HUDEP-2 (cell line): ENCODE measurements at regions not wholly inside any gene's neighbourhood (a gene's known extent, or its start where the extent isn't known, plus 50 kb on each side); places are given as distances from the start of the nearest gene placed in this dataset.
"Not testable (repeated sequence)": the region's sequence is repeated elsewhere in the genome, so short reads cannot be mapped to it uniquely, and the experiment has no call there.

Experiments
- DNase-seq, 76 experiments: peaks; one replicate each; lab custom pipeline; 2025; ENCODE audit not compliant: unreplicated experiment in 76 of 76; lab: John Stamatoyannopoulos, UW

DNA sequence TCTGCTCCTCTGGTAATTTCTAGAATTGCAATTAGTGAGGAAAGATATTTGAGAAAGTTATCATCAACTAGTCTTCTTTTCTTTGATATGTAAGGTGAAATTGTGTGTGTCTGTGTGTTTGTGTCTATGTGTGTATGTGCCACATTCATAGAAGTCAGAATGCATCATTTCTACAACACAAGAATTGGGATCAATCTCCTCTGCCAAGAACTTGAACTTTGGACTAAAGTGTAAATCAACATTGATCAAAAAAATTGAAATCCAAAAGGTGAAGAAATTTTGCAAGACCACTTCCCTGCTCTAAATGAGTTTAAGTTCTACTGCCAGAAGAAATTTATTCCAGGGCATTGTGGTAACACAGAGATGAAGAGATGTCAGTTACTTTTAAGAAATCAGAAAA is 1072.8 kb downstream of the GRM8 start:
- DNase-seq = no peak

- DNase-seq = no peak
These were observed 1073.9 kb downstream of the GRM8 start for GRCh38 chr7:126178865-126179264.

DNA sequence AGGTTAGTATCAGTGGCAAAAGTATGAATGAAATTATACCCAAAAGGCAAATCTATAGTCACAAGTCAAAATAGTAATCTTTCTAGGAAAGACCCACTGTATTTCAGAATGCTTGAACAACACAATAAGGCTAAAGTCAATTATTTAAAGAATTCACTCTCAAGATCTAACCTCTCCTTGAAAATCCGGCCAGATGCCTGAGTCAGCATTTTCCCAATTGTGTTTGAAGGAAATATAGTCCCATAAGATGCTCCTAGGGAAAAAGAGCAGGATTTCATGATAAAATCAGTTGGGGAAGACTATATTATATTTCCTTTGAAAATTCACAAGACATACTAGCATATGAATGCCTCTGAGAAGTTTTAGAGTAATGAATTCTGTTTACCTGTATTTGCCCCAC is 1075.0 kb downstream of the GRM8 start:
- no peak for DNase-seq

DNA sequence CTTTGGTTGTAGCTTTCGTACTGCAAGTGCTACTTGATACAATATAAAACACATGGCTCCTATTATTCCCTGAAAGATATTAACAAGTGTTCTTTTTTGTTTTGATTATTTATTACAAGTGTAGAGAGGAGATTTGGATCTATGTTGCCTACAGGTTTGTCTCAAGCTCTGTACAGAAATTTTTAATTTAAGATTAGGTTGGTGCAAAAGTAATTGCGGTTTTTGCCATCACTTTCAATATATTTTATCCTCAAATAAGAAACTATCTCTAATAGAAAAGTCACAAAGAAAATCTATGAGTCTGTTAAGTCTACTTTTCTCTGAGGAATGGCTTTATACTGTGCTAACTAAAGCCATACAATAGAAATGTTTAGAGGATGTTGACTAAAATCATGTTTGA is 1086.1 kb downstream of the GRM8 start:
- no peak for DNase-seq

DNA sequence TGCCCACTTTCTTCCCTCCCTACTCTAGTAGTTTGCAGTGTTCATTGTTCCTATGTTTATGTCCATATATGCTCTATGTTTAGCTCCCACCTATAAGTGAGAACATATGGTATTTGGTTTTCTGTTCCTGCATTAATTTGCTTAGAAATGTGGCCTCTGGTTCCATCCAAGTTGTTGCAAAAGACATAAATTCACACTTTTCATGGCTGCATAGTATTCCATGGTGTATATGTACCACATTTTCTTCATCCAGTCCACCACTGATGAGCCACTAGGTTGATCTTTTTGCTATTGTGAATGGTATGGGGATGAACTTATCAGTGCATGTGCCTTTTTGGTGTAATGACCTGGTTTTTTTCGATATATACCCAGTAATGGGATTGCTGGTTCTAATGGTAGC is 1089.1 kb downstream of the GRM8 start:
- DNase-seq = no peak

GRCh38 chr7:126157391-126157790 is 1095.3 kb downstream of the GRM8 start:
- DNase-seq = no peak

- no peak for DNase-seq
These were observed 1102.3 kb downstream of the GRM8 start for GRCh38 chr7:126150278-126150958.

DNA sequence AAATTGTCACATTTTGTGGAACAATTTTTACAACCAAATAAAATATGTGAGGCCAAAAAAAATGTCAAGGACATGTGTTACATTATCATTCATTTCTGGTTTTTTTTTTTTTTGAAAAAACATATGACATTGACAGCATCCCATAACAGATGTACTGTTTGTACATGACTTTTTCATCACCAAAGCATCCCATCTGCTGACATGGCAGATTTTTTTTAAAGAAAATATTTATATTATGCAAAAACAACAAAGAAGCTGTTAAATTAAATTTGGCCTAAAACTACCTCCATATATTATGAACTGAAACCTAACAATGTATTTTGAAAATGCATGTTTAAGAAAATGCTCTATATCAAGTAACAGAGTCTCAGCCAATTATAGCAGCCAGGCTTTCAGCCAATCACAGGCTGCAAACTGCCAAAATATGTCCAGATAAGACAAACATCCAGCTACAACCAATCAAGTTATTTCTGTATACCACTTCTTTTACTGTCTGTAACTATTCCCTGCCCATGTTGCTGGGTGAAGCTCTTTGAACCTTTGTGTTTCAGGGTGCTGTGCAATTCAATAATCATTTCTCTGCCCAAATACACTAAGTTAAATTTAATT is 1111.8 kb downstream of the GRM8 start:
- DNase-seq = no peak

DNA sequence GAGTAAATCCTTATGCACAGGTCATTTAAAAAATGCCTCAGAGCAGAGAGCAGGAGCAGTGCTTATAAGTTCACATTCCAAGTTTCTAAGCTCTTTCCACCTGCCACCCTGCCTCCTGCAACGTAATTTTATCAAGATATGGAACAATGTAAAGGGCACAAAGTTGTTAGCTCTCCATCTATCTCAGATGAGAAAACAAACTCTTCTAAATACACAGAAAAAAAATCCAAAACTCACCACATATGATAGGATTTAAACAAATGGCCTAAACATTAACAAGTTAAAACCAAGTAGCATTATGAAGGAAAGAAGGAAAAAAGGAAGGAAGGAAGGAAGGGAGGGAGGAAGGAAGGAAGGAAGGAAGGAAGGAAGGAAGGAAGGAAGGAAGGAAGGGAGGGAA is 1132.8 kb downstream of the GRM8 start:
- DNase-seq = no peak

DNA sequence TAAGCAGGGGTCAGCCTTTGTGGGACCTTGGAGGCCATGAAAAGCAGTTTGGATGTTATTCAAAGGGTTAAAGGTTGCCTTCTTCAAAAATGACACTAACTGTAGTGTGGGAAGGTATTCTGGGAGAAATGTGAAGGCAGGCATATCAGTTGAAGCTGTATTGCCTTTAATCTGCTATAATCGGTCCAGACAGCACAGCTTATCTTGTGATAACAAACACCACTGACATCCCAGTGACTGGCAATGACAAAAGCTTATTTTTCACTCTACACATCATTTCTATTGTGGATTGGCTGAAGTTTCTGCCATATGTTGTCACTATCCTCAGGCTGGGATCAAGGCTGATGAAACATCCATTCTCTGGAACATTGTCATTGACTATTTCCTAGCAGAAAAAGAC is 1149.2 kb downstream of the GRM8 start:
- DNase-seq = peak in 17 of 76 experiments; percentile 0 to 68 (median 31)

DNA sequence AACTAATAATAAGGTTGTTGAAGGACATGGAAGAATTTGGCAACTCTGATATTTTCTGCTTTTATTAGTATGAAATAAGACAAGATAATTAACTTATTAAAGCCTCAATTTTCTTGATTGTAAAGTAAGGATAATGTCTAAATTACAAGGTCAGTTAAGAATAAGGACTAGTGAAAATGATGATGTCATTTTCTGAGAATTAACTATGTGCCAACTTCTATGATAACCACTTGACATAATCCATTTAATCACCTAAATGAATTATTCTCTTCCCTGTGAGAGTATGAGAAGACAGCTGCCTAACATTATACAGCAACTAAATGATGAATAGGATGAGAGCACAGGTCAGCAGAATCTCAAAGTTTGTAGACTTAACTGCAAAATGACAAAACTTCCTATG is 1153.4 kb upstream of the POT1 start:
- no peak for DNase-seq

GRCh38 chr7:126079581-126079980 is 1150.0 kb upstream of the POT1 start:
- DNase-seq = no peak

GRCh38 chr7:126079151-126079550 is 1149.5 kb upstream of the POT1 start:
- DNase-seq = no peak

GRCh38 chr7:126065766-126066165 is 1136.1 kb upstream of the POT1 start:
- no peak for DNase-seq

GRCh38 chr7:126057979-126058378 is 1128.4 kb upstream of the POT1 start:
- no peak for DNase-seq

GRCh38 chr7:126056613-126057012 is 1127.0 kb upstream of the POT1 start:
- not testable (repeated sequence) for DNase-seq

GRCh38 chr7:126052229-126052628 is 1122.6 kb upstream of the POT1 start:
- no peak for DNase-seq

GRCh38 chr7:126044662-126045061 is 1115.0 kb upstream of the POT1 start:
- no peak for DNase-seq

- no peak for DNase-seq
These were observed 1111.8 kb upstream of the POT1 start for GRCh38 chr7:126041472-126041871.

GRCh38 chr7:126040114-126041045 is 1110.8 kb upstream of the POT1 start:
- no peak for DNase-seq

DNA sequence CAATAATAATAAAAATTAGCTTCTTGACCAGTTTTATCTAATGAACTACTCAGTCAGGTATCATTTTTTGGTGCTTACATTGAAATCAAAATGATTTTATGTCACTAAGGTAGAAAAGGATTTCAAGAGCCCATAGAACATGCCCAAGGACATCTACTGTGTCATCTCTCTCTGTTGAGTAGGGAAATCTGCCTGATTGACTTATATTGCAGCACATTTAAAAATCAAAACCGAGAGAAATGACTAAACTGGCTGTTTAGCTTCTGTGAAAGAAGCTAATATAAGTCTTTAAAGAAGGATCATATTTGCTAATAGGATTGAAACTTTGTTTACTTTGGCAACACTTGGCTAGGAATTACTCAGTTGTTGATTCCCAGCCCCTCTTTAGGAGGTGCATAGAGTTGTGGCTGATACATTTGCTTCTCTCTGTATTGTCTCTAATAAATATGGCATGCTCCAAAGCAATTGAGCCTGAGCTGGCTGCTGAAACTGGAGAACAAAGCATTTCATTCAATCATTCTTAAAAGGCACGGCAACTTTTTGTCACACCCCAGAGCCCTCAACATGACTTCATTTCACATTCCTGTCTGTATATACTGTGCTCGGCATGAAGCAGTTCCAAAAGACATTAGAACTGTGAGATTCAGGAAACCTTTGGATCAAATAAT is 1096.9 kb upstream of the POT1 start:
- no peak for DNase-seq
